ENCODE measurements at regions not wholly inside any gene's neighbourhood (a gene's known extent, or its start where the extent isn't known, plus 50 kb on each side); places are given as distances from the start of the nearest gene placed in this dataset.
"Not testable (repeated sequence)": the region's sequence is repeated elsewhere in the genome, so short reads cannot be mapped to it uniquely, and the experiment has no call there.

DNA sequence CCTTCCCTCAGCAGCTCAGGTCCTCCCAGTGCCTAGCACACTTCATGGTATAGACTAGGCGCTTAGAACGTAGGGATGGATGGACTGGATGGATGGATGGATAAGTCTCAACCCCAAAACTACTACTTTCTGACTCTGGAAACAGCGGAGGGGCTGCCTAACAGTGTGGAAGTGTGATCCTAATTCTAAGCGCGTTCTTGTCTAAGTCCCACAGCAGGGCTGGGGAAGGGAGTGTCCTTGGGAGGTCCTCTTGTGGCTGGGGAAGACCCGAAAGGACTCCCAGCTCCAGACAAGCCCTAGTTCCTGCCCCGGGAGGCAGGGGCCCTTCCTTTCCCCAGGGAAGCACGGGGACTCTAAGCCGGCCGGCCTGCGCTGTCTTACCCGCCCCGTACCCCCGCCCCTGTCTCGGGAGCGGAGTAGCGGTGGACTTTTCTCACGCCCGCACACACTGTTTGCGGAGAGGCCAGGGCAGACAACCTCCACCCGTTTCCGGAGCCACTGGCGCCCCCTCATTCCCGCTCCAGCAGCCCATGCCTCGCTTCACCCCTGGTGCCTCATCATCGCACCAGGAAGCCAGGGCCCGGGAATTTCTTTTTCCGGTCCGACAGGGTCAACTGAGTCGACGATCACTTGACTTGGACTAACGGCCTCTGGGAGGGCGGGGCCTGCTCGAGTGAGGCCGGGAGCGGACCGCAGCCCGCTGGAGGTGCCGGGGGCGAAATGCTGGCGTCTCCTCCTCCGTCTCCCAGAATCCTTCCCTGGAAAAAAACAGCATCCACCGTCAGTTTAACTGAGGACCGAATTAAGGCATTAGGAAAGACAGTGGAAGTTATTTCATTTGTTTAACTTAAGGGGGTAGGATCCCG is 133.3 kb downstream of the TBC1D2B start:
- DNase-seq (ENCODE audit: low read depth), result no peak

DNA sequence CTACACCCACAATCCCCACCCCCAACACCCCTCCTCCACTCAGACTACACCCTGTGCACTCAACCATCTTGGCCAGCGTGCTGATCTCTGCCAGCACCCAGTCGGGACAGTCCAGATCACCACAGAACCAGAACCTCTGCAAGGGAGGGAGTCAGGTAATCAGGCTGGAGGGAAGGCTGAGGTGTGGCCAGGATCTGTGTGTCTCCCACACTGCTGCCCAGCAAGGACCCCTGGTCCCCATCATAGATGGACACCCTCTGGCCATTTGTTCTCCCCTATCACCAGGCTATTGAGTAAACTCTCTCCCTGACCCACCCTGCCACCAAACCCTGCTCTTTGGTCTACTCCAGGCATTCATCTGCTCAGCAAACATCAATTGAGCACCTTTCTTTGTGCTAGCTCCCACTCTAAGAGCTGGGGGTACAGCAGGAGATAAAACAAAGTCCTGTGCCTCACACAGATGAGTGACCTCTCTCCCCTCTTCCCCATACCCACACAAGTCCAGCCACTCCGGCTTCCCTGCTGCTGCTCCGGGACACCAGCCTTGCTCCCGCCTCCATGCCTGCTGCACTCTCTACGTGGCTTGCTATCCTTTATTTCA is 134.8 kb downstream of the TBC1D2B start:
- DNase-seq (ENCODE audit: low read depth), result no peak

DNA sequence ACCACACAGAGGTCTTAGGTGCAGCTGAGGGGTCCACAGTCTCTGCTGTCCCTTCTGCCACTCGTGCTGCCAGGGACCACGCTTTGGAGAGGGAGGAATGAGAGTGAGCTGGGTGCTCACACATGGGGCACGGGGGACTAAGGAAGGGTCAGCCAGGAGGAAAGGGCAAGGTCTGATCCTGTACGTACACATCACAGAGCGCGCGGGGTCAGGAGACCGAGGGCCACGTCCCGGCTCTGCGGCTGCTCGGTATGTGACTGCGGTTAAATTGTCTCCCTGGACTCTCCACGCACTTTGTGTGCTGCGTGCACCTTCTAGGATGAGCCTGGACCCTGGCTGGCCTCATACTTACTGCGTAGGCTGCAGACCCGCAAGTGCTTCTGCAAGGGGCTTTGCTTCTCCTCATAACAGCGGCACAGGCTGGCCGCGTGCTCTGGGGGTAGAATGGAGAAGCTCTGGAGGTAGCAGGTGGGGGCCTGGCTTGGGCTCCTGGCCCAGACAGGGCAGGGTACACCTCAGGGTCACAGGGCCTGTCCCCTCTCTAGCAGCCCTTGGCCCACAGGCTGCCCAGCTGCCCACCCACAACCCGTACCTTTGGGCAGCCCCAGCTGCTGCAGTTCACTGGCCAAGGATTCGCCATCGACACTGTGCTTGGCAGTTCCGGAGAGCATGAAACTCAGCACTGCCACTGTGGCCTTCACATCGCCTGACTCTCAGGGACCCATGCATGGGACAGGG is 136.3 kb downstream of the TBC1D2B start:
- DNase-seq (ENCODE audit: low read depth), result not testable (repeated sequence)

DNA sequence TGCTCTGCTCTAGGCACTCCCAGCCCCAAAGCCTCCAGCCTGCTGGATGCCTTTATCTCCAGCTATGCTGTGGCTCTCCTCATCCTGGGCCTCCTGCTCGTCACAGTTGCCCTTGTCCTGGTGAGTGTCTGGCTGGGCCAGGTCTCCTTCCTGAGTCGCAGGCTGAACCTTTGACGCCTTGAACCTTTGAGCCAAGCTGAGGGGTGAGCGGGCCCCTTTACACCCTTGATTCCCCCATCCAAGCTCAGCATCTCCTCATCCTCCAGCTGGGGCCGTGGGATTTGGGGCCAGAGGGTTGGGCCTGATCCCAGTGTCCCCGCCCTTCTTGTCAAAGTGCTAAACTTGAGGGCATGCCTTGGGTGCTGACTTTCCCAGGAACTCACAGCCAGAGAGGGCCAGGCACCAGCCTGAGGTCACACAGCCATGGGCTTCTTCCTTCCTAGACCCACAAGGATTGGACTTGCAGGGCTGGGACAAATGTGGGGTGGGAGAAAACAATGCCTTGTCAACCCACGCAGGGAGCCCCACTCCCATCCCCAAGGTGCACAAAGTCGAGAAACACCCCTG is 137.0 kb downstream of the TBC1D2B start:
- DNase-seq (ENCODE audit: low read depth), result no peak

DNA sequence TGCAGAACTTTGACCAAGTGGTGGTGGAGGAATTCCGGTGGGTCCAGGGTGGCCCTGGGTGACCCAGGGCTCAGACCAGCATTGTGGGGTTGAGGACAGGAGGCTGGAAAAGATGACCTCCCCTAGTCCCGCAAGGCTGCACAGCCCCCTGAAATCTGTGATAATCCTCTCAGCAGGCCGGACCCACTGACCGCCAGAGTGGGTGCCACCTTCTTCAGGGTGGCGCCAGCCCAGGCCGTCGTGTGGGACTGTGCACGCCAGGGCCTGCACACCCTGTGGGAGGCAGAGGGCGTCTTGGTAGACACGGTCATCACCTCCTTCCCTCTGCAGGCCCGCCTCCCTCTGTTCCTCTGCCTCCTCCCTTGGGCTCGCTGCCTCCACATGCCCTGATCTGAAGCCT is 137.7 kb downstream of the TBC1D2B start:
- no peak for DNase-seq (ENCODE audit: low read depth)

DNA sequence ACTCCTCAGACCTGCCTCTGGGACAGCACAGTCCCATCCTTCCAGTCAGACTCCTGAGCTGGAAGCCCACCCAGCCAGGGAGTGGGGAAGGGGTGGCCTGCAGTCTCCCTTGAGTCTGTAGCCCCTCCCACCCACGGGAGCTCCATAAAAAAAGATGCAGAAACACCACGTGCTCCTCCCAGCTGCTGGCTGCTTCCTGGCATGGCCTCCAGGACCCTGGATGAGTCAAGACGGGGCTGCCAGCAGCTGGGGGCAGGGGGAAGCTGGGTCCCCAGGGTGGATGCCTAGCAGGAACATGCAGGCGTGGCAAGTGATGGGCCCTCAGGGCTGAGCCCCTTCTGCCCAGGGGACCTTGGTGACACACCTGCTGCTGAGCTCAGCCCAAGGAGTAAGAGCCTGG is 138.5 kb downstream of the TBC1D2B start:
- DNase-seq (ENCODE audit: low read depth), result not testable (repeated sequence)

DNA sequence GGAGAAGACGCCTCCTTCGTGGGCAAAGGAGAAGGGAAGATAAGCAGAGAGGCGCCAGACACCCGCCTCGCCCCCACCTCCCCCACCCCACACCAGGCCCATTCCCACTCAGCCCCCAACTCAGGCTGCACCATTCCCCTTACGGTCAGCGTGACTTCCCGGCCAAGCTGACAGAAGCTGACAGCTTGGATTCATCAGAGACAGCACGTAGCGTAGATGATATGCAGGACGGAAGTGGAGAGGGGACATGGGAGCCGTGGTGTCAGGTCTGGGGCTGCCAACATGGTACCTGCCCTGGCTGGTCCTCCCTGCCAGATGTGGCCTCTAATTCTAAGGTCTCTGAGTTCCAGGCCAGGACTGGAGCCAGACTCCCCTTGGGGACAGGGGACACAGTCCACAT is 139.0 kb downstream of the TBC1D2B start:
- not testable (repeated sequence) for DNase-seq (ENCODE audit: low read depth)

DNA sequence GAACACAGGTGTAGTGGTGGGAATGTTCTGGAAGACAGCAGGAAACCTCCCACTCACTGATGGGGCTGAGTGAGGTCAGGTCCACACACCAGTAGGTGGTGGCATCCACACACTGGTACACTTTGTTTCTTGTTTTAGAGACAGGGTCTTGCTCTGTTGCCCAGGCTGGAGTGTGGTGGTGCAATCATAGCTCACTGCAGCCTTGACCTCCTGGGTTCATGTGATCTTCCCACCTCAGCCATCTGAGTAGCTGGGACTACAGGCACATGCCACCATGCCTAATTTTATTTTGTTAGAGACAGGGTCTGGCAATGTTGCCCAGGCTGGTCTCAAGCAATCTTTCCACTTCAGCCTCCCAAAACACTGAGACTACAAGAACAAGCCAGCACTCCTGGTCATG is 140.9 kb downstream of the TBC1D2B start:
- DNase-seq (ENCODE audit: low read depth), result not testable (repeated sequence)

DNA sequence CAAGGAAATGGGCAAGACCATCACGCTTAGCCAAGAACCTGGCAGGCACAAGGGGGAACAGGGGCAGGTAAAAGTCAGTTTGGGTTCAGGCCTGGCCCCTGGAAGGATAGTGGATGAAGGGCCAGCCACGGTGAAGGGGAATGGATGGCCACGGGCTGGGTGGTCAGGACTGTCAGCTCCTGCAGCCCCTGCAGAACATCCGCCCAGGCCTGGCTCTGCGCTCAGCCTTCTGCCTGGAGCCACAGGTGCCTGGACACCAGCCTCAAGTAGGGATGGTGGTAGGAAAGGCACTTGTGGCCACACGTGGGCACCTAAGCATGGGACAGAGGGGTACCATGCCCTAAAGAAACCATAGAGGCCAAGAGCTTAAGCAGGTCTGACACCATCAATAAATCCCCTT is 143.0 kb downstream of the TBC1D2B start:
- not testable (repeated sequence) for DNase-seq (ENCODE audit: low read depth)

DNA sequence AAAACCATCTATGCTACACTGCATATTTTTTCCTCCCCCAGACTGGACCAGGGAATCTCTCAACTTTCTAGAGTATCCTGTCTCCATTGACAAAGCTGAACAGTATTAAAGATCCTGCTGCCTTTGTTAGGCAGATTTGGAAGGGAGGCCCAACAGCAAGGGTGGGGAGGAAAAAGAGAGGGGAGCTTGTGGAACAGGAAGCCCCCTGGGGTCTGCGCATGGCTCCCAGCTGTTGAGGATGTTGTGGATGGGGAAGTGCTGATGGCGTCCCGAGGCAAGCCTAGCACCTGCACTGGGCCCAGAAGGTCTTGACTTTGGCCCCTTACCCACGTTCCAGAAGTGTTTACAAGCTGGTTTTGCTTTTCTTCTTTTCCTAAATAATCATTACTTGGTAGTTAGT is 146.6 kb downstream of the TBC1D2B start:
- DNase-seq (ENCODE audit: low read depth), result not testable (repeated sequence)

DNA sequence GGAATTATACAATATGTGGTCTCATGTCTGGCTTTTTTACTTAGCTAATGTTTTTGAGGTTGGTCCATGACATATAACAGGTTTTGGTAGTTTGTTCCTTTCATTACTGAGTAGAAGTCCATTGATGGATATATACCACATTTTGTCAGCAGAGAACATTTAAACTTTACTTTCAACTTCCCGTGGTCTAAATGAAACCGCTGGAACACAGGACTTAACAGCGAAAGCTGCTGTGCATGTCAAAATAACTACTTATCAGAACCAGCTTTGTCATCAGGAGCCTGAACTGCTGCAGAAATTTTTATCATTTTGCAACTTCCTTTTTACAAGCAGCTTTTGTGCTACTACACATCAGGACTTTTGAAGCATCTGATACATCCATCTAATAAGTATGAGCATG is 147.0 kb downstream of the TBC1D2B start:
- not testable (repeated sequence) for DNase-seq (ENCODE audit: low read depth)

DNA sequence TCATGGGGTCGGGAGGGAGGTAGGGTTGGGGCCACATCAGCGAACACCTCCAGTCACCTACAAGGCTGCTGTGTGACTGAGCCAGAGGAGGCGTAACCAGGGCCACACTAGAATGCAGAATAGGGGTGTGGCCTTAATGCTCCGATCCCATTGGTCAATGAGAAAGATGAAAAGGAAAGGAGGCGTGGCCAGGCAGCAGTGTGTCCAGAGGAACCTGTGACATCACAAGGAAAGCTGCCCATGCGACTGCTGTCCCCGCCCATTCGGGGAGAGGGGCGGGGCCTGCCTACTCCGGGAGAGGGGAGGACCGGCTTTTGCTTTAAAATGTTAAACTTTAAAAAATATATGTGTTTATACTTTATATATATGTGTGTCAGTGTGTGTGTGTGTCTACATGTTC is 150.7 kb downstream of the TBC1D2B start:
- not testable (repeated sequence) for DNase-seq (ENCODE audit: low read depth)

DNA sequence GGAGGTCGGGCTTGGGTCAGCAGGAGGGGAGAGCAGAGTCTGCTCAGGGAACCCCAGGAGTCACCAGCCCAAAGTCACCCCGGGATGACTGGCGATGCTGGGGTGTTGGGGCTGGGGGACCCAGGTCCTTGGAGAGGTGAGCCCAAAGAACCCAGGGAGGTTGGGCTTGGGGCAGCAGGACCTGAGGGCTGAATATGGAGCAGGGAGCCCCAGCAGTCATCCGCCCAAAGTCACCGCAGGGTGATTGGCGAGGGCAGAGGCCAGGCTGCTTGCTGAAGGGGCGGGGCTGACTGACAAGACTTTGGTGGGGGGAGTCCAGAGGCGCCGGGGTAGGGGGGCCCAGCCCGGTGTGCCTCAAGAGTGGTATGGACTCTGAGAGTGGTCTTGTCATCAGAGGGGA is 151.2 kb downstream of the TBC1D2B start:
- DNase-seq (ENCODE audit: low read depth), result not testable (repeated sequence)

DNA sequence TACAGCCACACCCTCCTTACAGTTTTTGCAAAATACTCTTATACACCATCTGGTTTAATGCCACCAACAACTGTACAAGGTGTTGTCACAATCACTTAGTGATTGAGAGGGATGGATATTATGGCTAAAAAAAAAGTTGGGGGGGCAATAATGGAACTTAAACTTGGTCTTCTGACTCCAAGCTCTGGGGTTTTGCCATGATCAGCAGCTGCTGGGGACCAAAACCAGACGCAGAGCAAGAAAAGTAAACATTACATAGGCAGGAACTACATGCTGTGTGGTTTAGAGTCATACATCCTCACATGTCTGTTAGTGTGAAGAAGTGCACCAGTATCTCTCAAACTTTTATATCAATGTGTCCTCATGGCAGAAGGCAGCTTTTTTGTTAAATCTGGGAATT is 152.4 kb downstream of the TBC1D2B start:
- DNase-seq (ENCODE audit: low read depth), result not testable (repeated sequence)

DNA sequence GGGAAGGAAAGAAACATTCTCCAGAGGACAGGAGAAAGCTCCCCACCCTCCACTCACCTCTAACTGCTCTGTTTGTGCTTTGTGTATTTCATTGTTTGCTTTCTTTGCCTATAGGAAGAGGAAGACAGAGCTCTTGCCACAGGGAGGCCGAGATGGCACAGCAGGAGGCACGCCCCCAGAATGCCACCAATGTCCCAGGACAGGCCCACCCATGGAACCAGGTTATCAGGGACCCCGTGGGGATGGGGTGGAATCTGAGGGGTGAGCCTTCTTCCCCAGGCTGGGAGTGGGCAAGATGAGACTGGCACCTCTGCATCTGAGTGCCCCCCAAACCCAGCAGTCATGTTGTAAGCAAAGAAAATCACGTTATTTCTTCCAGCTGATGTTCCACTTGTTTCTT is 155.8 kb downstream of the TBC1D2B start:
- DNase-seq (ENCODE audit: low read depth), result no peak

DNA sequence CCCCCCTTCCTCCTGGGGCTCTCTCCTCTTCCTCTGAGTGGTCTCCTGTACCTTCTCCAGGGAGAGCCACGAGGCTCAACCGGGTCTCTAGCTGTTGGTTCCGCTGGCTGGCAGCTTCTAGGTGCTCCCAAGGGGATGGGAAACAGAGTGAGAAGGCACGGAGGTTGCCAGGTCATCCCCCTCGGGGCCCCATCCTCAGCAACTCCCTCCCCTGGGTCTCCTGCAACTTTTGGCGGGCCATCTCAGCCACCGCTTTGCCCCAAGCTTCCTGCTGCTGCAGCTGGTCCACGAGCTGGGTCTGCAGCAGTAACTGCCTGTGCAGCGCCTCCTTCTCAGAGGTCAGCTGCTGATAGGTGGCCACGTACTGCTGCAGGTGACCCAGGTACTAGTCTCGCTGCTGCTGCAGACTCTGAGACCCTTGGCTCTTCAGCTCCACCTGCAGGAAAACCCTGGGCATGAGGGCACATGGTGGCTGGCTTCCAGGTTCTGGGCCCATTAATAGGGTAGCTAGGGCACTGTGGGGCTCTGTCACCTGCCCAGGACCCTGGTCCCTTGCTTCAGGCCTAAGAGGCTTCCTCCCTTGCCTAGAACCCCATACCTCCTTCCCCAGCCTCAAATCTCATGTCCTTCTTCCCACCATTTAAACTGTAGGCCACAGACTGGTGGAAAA is 160.4 kb downstream of the TBC1D2B start:
- DNase-seq (ENCODE audit: low read depth), result not testable (repeated sequence)

DNA sequence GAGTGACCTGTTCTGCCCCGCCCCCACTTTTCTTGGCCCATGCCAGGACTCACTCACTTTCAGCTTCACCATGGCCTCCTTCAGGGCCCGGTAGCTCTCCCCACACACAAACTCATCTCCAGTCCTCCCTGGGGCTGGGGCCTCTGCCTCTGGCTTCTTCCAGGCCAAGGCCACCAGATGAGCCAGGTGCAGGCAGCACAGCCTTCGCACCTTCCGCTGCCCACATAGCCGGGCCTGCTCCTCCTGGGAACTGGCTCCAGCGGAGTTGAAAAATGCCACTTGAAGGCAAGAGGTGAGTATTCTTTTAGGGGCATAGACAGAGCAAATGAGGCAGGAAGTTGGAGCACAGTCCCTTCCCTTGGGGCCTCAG is 161.6 kb downstream of the TBC1D2B start:
- not testable (repeated sequence) for DNase-seq (ENCODE audit: low read depth)

DNA sequence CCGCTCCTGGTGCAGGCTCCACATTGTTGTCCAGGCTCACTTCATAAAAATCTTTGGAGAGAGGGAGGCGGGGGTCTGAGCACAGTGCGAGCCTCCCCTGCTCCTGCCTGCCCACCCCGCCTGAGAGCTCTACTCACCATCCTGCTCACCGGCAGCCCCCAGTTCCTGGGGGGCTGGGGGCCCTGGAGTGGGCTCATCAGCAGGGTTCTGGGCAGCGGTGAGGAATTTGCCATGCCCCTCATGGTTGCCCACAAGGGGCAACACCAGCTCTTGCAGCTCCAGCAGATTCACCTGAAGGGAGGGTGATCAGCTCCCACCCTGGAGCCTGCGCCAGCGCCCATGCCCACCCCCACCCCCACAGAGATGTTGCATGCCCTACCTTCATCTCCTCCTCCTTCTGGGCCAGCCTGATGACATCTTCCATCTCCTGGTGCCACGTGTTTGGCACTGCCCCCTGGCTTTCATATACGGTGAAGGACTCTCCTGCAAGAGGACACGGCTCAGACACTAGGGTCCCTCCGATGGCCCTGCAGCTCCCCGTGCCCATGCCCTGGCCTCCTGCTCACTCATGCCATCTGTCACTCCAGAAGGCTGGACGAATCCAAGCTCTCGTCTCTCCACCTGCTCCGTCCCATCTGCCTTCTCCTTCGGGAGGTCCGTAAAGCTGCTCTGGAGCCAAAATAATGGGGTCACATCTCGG is 162.1 kb downstream of the TBC1D2B start:
- no peak for DNase-seq (ENCODE audit: low read depth)

DNA sequence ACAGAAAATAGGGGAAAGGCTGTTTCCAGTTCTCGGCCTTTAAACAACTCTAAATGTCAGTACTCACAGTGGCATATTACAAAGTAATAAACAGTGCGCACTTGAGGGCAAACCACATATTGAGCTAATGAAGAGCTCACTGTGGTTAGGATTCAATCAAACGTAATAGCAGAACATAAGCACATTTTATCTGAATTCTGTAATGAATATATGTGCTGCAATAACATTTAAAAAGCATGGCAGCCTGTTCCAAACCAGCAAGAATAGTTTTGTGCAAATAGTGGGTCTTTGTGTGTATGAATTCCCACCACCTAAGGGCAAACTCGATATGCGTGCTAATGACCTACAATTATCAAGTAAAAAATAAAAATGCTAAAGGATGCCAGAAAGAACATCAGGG is 163.0 kb downstream of the TBC1D2B start:
- not testable (repeated sequence) for DNase-seq (ENCODE audit: low read depth)

DNA sequence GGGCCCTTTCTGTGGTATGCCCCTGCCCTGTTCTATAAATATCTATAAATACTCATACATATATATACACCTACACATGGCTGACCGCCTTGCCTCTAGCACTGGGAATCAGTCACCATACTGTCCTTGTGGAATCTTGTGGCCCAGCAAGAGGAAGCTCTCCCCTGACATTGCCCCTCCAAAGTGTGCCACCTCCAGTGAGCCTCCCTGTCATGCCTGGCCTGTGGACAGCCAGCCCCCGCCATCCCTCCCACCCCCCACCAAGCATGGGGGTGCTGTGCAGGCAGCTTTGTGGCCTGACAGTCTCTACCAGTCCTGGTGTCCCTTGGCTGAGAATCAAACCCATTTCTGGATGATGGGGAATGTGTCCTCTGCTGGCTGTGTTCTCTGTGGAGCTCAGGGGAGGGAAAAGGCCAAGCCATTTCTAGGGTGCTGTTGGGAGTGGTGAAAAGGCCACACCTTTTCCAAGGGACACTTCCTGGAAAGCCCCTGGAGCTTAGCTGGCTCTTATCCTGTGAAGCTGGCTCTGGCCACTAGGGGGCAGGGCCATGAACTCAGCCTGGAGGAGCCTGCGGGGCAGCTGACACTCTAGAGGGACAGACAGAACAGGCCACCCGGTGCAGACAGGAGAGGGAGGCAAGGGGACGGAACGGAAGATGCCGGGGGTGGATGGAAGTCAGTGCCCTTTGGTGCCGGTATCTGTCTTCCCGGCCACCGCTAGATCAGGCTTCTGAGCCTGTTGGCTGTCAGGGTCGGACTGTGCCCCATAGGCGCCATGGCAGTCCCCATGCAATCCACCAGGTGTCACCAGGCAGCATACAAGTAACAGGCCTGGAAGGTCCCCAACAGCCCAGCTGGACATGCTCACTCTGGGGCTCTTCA is 167.2 kb downstream of the TBC1D2B start:
- DNase-seq (ENCODE audit: low read depth), result peak; percentile 53

All from stimulated activated CD8-positive, alpha-beta memory T cell treated with anti-CD3 and anti-CD28 coated beads, Interleukin-15, amount 100 ng/mL, for 1 hour (primary cell).